Non-pigmented ciliary epithelial cell (primary cell): ENCODE measurements at regions not wholly inside any gene's neighbourhood (a gene's known extent, or its start where the extent isn't known, plus 50 kb on each side); places are given as distances from the start of the nearest gene placed in this dataset.

ENCODE experiments used
- DNase-seq: peaks from one replicate; pipeline ENCODE4 v3.0.0-alpha.2; 2010; ENCODE audit warnings: low read depth

DNA sequence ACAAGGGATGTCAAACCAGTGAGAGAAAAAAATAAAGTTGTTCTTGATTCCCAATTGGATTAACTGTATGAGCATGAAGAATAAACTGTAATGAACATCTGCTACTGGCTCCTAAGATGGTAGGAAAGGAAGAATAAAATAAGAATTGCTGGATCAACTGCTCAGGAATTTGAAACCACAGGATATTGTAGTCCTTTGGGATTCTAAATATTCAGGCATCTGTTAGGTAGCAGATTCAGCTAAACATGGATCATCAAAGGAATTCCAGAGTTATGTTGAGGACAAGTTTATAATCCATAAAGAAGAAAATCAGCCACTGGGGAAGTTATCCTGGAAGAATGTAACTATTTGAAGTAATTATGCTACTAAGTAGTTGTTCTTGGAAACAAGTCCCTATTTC is 65.8 kb downstream of the ISL1 start:
- no peak for DNase-seq

DNA sequence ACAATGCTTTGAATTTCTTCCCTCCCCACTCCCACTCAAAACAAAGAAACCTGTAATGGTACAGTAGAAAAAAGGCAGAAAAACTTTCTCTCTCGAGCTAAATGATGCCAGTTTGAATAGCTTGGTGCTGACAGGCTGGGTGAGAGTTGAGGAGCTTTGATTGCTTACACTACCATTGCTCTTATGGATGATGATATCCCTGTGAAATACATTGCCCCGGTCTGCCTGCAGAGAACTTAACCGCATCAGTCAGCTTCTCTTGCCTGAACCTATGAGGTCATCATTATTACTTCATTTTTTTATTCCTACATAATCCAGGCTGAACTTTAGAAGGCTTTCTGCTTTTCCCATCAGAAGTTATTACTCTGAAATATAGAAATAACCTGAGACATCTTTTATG is 69.3 kb downstream of the ISL1 start:
- DNase-seq, result no peak

- no peak for DNase-seq
These were observed 81.9 kb downstream of the ISL1 start for GRCh38 chr5:51465165-51465564.

DNA sequence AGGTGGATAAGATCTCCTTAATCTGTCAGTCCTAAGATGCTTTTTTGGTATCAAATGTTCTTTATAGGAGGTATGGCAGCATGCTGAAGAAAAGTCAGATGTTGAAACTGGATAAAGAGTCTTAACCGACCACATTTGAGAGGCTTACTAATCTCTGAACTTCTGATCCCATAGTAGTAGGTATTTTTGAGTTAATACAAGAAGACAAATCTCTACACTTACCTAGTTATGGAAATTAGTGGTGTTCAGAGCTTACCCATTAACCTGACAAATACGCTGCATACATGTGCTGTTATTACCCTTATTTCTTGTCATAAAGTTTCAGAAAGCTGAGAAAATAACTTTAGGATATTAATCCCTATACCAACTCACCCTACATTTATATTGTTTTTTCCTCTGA is 83.0 kb downstream of the ISL1 start:
- no peak for DNase-seq

DNA sequence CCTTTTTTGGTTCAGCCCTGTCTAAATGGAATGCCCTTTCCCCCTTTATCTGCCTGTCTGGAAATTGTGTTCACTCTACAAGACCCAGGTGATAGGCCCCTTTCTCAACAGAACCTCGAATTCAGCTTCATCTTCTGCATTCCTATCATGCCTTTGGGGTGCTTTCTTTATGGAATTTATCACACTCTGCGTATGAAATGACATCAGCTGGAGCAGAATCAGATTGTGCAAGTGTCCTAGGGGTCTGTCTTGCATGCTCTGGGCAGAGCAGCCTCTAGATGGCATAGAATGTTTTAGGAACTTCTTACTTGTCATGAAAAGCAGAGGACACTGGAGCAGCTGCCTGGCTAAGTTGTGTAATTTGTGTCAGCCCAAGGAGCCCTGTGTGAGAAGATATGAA is 84.9 kb downstream of the ISL1 start:
- no peak for DNase-seq

DNA sequence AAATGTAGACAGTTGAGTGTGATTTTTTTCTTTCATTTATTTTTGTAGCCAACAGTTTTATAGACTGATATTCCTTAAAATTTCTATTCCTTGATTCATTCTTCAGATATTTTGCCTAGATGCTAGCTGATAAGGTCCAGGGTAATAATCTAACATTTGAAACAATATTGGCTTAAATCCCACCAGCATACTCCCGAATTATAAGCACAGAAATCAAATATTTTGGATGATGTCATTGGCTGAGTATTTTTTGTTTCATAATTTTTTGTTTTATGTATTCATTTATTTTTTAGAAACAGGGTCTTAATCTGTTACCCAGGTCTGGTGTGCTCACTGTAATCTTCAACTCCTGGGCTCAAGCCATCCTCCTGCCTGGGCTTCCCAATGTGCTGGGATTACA is 88.4 kb downstream of the ISL1 start:
- DNase-seq, result no peak

DNA sequence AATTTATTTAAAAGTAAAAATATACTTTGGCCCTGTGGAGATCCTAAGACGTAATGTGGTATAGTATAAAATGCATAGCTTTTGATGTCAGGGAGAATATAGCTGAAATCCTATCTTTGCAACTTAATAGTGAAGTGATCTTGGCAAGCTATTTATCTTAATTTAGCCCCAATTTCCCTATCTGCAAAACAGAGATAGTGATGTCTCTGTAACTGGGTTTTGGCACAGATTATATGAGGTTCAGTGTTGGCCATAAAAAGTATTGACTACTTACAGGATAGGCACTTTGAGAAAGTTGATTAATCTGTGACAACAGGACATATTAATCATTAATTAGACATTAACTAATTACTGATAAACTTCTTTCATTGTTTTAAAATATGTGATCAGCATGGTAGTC is 89.2 kb downstream of the ISL1 start:
- DNase-seq, result no peak

DNA sequence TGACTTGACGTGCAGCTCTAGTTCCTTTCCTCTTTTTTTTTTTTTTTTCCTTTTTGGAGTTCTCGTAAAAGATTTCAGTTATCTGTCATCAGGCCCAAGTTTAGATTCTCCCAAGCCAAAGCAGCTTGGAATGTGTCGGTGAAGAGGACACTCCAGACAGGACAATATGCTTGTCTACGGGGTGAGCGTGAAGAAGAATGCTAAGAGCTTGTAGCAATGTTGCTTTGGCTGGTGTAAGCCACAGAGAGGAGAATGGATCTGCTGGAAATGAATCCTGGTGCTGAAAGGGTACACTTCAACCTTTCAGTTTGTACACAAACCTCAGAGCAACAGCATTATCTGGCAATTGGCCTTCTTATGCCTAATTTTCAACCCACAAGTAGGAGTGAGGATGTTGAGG is 92.4 kb downstream of the ISL1 start:
- no peak for DNase-seq

DNA sequence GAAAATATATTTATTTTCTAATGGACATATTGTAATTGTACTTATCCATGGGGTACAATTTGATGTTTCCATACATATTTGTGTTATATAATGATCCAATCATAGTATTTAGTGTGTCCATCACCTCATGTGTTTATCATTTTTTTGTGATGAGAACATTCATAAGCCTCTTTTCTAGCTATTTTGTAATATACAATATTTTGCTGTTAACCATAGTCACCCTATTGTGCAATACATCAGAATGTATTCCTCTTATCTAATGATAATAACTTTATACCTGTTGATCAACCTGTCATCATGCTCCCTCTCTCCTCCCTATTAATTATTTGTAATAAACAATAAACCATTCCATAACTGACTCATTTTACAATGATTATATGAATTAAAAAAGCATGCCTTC is 93.2 kb downstream of the ISL1 start:
- no peak for DNase-seq

- DNase-seq, result no peak
These were observed 96.6 kb downstream of the ISL1 start for GRCh38 chr5:51479840-51480239.

GRCh38 chr5:51484326-51484725 is 101.1 kb downstream of the ISL1 start:
- DNase-seq, result no peak

GRCh38 chr5:51486158-51486557 is 102.9 kb downstream of the ISL1 start:
- no peak for DNase-seq

DNA sequence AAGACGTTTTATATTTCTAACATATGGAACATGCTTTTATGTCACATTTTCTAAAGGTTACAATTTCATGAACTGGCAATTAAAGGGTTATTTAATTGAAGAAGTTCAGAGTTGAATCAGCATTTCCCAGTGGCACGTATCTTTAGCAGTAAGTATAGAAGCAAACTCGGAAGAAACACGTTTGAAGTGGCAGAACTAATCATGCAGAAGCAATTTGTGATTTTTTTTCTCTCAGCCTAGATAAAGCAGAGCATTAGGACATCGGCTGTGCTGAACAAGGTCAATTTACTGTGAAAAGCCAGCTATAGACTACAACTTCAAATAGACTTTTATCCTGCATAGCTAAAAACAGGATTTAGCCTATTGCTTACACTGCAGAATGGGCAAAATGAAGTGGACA is 104.7 kb downstream of the ISL1 start:
- no peak for DNase-seq

DNA sequence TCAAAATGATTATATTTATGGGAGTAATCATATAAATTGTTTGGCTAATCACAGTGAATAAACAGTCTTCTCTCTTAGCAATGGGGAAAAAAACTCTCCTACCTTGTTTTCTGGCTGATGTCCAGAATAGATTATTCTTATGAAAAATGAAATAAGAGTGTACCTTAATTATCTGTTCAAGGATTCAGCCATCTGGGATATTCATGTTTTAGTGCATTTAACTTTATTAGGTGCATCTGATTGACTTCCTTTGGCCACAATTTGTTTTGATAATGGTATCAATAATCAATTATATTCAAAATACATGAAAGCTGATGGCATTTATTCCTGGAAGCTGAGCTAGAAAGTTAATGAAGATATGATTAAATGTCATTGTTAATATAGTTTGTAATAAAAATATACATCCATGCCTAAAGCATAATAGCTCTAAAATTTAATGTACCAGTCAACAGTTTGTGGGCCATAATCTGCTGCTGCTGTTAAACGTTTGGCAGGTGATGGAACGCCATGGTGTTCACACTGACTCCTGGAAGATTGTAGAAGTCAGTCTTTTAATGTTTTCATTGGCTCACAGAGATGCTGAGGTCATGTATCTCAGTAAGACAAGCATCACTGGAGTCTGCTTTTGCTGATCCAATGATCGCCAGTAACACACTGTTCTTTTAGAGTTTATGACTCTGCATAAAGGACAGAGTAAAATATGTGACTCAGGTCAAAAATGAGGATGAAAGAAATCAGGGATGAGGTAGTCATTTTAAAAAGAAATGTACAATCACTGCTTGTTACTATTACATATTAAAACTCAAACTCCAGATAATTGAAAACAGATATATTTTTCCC is 105.8 kb downstream of the ISL1 start:
- no peak for DNase-seq

- DNase-seq, result no peak
These were observed 111.6 kb downstream of the ISL1 start for GRCh38 chr5:51494821-51495220.

DNA sequence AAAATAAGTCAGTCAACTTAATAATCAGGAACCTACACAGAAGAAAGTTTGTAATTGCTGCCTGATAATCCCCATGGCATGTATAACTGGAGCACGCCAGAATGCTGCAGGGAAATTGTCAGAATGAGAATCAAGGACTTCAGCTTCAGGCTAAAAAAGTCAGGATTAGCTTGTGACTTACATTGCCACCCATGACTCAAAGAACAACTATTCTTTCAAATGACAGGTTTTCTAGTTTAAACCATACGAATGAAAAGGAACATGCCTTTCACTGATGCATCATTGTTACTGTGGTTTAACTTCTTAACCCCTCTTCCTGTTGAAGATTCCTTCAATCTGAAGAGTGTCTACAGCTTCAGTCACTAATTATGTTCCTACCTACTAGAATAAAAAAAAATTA is 112.4 kb downstream of the ISL1 start:
- DNase-seq, result peak; percentile 37

GRCh38 chr5:51517838-51518237 is 134.6 kb downstream of the ISL1 start:
- no peak for DNase-seq

- no peak for DNase-seq
These were observed 135.4 kb downstream of the ISL1 start for GRCh38 chr5:51518607-51519006.

DNA sequence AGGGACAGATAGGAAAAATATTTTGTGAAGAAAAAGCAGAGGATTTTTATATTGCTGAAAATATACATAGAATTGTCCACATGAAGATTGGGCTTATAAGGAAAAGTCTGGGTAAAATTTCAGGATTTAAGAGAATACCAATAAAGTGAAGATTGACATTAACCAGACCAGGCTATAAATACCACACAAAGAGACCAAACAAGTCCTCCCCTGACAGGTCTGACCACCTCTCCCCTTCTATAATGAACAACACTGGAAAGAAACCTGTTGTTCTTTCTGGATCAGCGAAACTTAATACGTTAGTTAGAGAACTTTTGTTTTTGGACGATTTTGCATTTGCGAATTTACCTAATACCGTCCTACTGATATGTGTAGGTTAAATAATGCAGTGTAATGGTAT is 138.3 kb downstream of the ISL1 start:
- DNase-seq, result no peak

GRCh38 chr5:51539232-51539631 is 156.0 kb downstream of the ISL1 start:
- no peak for DNase-seq

- peak; percentile 6 for DNase-seq
These were observed 161.0 kb downstream of the ISL1 start for GRCh38 chr5:51544031-51544785.

DNA sequence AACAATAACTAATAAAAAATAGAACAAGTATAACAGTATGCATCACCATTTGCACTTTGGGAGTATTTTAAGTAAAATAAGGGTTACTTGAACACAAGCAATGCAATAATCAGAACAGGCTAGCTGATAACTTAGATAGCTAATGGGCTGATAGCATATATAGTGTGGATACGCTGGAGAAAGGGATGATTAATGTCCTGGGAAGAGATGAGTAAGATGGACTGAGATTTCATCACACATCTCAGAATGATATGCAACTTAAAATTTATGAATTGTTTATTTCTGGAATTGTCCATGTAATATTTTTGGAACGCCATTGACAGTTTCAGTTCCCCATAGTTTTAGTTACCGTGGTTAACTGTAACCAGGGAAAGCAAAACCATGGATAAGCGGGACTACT is 173.6 kb downstream of the ISL1 start:
- DNase-seq, result no peak

GRCh38 chr5:51558682-51559081 is 175.4 kb downstream of the ISL1 start:
- no peak for DNase-seq

- DNase-seq, result no peak
These were observed 176.1 kb downstream of the ISL1 start for GRCh38 chr5:51559339-51559738.
